A549 (cell line): ENCODE measurements at regions not wholly inside any gene's neighbourhood (a gene's known extent, or its start where the extent isn't known, plus 50 kb on each side); places are given as distances from the start of the nearest gene placed in this dataset.

Experiments
- ATAC-seq, 2 experiments: fragments of 200-7000 bp in 1 of 2; fragments of >200 bp in 1 of 2; cut with Nextera tagmentation in 1 of 2; cut with Tn5 transposase in 1 of 2; 3 replicates each; pipeline versions ENCODE4 v1.8.0 to v1.9.1; 2018 to 2020; ENCODE audit warnings: mild to moderate bottlenecking in 1 of 2, moderate library complexity in 1 of 2
- CTCF ChIA-PET: fragments of 300-600 bp; sonication (Branson Sonifier 250); formaldehyde crosslinking; extraction: SDS; loops from one replicate; lab custom pipeline; 2021; ENCODE audit warnings: antibody characterized with exemption, inconsistent platforms; lab: Yijun Ruan, JAX
- POLR2A ChIA-PET: fragments of 350-600 bp; formaldehyde crosslinking; extraction: SDS; loops from one replicate; lab custom pipeline; 2021; ENCODE audit warnings: antibody characterized with exemption, inconsistent platforms; lab: Yijun Ruan, JAX
- DNase-seq, 2 experiments: peaks; one replicate each; pipeline versions ENCODE4 v3.0.0 to v3.0.0-alpha.2; 2011 to 2016; ENCODE audit warnings: low read depth in 1 of 2, low spot score in 1 of 2
- FAIRE-seq: peaks from 2 replicates; lab custom pipeline; 2011; peaks lifted over from hg19 to GRCh38; lab: Jason Lieb, UNC
- H3K27ac ChIP-seq, 2 experiments: fragments of >200 bp; sonication (Bioruptor Twin); formaldehyde crosslinking; 3 replicates each; pipeline ENCODE4 v1.5.1; 2016 to 2017
- H3K4me1 ChIP-seq: fragments of >200 bp; sonication (Bioruptor Twin); formaldehyde crosslinking; 3 replicates; pipeline ENCODE4 v1.6.1; 2016
- H3K4me2 ChIP-seq: fragments of >200 bp; sonication (Bioruptor Twin); formaldehyde crosslinking; 3 replicates; pipeline ENCODE4 v1.6.1; 2016
- H3K4me3 ChIP-seq: fragments of >200 bp; sonication (Bioruptor Twin); formaldehyde crosslinking; 3 replicates; pipeline ENCODE4 v1.5.1; 2016
- H3K9me3 ChIP-seq: fragments of >200 bp; sonication (Bioruptor Twin); formaldehyde crosslinking; 3 replicates; pipeline ENCODE4 v1.6.1; 2016
- BHLHE40 ChIP-seq: IDR thresholded peaks from 2 replicates; pipeline ENCODE4 v1.6.1; 2012; ENCODE audit warnings: low read depth, low read length, inconsistent platforms
- CBX2 ChIP-seq: fragments of 200-600 bp; sonication (generic); IDR thresholded peaks from 2 replicates; pipeline ENCODE4 v1.6.1; 2016; ENCODE audit warnings: low read depth, mild to moderate bottlenecking, borderline replicate concordance
- EHMT2 ChIP-seq: fragments of 200-600 bp; sonication (generic); IDR thresholded peaks from 2 replicates; pipeline ENCODE4 v1.6.1; 2016; ENCODE audit warnings: antibody characterized with exemption, low read depth, mild to moderate bottlenecking, moderate library complexity
- EP300 ChIP-seq, 2 experiments: fragments of >200 bp; sonication (Bioruptor Twin); formaldehyde crosslinking; IDR thresholded peaks; 2 replicates in 1 of 2; 3 replicates in 1 of 2; pipeline ENCODE4 v1.6.1; 2016 to 2017
- ESRRA ChIP-seq: fragments of 150-350 bp; IDR thresholded peaks from 2 replicates; pipeline ENCODE4 v1.6.1; 2014; ENCODE audit warnings: mild to moderate bottlenecking, low read length, borderline replicate concordance
- FOSL2 ChIP-seq, 2 experiments: fragments of 450-650 bp in 1 of 2; fragments of >200 bp in 1 of 2; sonication (Bioruptor Twin) in 1 of 2; formaldehyde crosslinking; IDR thresholded peaks; 2 replicates each; pipeline versions ENCODE4 v1.5.0 to v1.6.1; 2016 to 2020; ENCODE audit warnings: mild to moderate bottlenecking in 1 of 2, moderate library complexity in 1 of 2
- GATA3 ChIP-seq: IDR thresholded peaks from 2 replicates; pipeline ENCODE4 v1.6.1; 2012; ENCODE audit warnings: borderline replicate concordance
- HOXB13 ChIP-seq: fragments of 250-450 bp; sonication (Bioruptor Pico); IDR thresholded peaks from 2 replicates; pipeline ENCODE4 v1.5.0; 2020; ENCODE audit warnings: low read depth, mild to moderate bottlenecking, moderate library complexity
- MAFK ChIP-seq: fragments of 450-650 bp; IDR thresholded peaks from 2 replicates; pipeline ENCODE4 v1.6.1; 2014; ENCODE audit not compliant: partially characterized antibody
- MAZ ChIP-seq: fragments of 150-350 bp; IDR thresholded peaks from 2 replicates; pipeline ENCODE4 v1.6.1; 2014; ENCODE audit warnings: antibody characterized with exemption, low read depth, low read length, borderline replicate concordance
- MYC ChIP-seq: IDR thresholded peaks from 2 replicates; pipeline ENCODE4 v1.6.1; 2012; ENCODE audit warnings: mild to moderate bottlenecking, inconsistent platforms, low read length, improper control_type of control experiment, borderline replicate concordance
- POLR2AphosphoS2 ChIP-seq: conservative IDR thresholded peaks from 2 replicates; pipeline ENCODE4 v1.6.1; 2012; ENCODE audit warnings: low read length, improper control_type of control experiment, inconsistent platforms
- SMC3 ChIP-seq: fragments of >200 bp; sonication (Bioruptor Twin); formaldehyde crosslinking; IDR thresholded peaks from 3 replicates; pipeline ENCODE4 v1.6.1; 2018; ENCODE audit warnings: inconsistent platforms
- SREBF2 ChIP-seq: fragments of 450-650 bp; IDR thresholded peaks from 2 replicates; pipeline ENCODE4 v1.6.1; 2014; ENCODE audit warnings: mild to moderate bottlenecking, moderate library complexity
- ZC3H11A ChIP-seq: fragments of 450-650 bp; IDR thresholded peaks from 2 replicates; pipeline ENCODE4 v1.6.1; 2014; ENCODE audit warnings: antibody characterized with exemption, mild to moderate bottlenecking
- ZNF302 ChIP-seq: fragments of 250-450 bp; sonication (Bioruptor Pico); IDR thresholded peaks from 2 replicates; pipeline ENCODE4 v1.9.0; 2021; ENCODE audit warnings: inconsistent platforms, mild to moderate bottlenecking, moderate library complexity
- WGBS: methylation state at CpG from one replicate; pipeline ENCODE4 v1.1.6; 2017; ENCODE audit errors: missing lambda C conversion rate; 5-methylcytosine and 5-hydroxymethylcytosine counted together
- TF ChIP-seq, protein P1 (sequence below): fragments of >200 bp; sonication (Bioruptor Twin); formaldehyde crosslinking; IDR thresholded peaks from 3 replicates; pipeline ENCODE4 v1.6.1; 2016
- TF ChIP-seq, protein P2 (sequence below): fragments of 250-450 bp; sonication (Bioruptor Pico); IDR thresholded peaks from 2 replicates; pipeline ENCODE4 v1.5.0; 2020; ENCODE audit warnings: low read depth, mild to moderate bottlenecking, moderate library complexity
- TF ChIP-seq, protein P3 (sequence below): IDR thresholded peaks from 2 replicates; pipeline ENCODE4 v1.6.1; 2012

DNA sequence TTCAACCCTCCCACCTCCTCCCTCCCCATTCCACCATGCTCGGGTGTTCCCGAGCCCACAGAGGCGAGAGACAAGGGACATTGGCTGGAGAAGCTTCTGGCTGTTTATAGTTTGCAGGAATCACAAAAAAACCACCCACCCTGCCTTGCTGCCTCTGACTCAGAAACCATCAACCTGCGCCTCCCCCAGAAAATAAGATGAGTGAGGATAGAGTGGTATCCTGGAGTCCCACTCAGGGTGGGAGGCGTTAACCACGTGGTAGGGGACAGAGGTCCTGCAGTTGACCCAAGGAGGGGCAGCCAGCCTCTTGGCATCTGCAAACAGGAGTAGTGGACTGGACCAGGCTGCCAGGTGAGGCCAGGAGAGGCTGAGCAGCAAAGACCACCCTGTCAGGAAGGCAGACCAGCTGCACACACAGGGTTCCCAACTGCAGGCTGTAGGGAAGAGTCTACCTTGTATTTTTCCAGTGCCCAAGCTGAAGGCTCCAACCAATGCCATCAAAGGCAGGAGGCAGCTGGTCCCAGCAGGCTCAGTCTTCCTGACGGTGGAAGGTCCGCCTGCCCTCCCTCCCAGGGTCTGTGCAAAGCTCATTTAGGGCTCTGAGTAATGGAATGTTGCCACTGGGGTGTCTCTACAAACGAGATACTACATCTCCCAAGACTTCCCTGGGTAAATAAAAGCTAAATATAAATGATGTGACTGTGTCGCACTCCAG, 201.5 kb upstream of the TNRC6C start:
- FAIRE-seq (no peak), ATAC-seq (no peak), DNase-seq (no peak)
- Histone ChIP-seq H3K4me1 (no peaks in the 10 kb centered on the region), H3K27ac (no peak overlapping the region), H3K9me3 (peaks cover 21% of the 10 kb centered on the region), H3K4me2 (no peak overlapping the region), H3K4me3 (no peak overlapping the region)
- ChIA-PET CTCF (interaction anchor here (1.0 to 1.5 kb wide), 4 partner anchors 11 to 256 kb away, joined by 3 to 4 read pairs (median 3); no protein-coding TSS in a partner anchor), POLR2A (interaction anchor here (1.1 kb wide), 1 partner anchor 201 kb away, joined by 3 read pairs; the partner anchor contains the start of gene TNRC6C)
- TF ChIP-seq ZC3H11A (no peak), ZNF302 (no peak), EP300 (IDR thresholded peaks at IDR 0.05) (no peak), CBX2 (no peak), FOSL2 (IDR thresholded peaks at IDR 0.05) (no peak), FOSL2 (CRISPR knock-in tag; IDR thresholded peaks at IDR 0.05) (no peak), GATA3 (no peak), SREBF2 (no peak), MAZ (no peak), BHLHE40 (no peak), ESRRA (no peak), SMC3 (no peak), HOXB13 (CRISPR knock-in tag) (no peak), MAFK (no peak)
- TF ChIP-seq, protein P1, sequence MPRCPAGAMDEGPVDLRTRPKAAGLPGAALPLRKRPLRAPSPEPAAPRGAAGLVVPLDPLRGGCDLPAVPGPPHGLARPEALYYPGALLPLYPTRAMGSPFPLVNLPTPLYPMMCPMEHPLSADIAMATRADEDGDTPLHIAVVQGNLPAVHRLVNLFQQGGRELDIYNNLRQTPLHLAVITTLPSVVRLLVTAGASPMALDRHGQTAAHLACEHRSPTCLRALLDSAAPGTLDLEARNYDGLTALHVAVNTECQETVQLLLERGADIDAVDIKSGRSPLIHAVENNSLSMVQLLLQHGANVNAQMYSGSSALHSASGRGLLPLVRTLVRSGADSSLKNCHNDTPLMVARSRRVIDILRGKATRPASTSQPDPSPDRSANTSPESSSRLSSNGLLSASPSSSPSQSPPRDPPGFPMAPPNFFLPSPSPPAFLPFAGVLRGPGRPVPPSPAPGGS = no peak
- TF ChIP-seq, protein P2, sequence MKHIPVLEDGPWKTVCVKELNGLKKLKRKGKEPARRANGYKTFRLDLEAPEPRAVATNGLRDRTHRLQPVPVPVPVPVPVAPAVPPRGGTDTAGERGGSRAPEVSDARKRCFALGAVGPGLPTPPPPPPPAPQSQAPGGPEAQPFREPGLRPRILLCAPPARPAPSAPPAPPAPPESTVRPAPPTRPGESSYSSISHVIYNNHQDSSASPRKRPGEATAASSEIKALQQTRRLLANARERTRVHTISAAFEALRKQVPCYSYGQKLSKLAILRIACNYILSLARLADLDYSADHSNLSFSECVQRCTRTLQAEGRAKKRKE = no peak
- TF ChIP-seq, protein P3, sequence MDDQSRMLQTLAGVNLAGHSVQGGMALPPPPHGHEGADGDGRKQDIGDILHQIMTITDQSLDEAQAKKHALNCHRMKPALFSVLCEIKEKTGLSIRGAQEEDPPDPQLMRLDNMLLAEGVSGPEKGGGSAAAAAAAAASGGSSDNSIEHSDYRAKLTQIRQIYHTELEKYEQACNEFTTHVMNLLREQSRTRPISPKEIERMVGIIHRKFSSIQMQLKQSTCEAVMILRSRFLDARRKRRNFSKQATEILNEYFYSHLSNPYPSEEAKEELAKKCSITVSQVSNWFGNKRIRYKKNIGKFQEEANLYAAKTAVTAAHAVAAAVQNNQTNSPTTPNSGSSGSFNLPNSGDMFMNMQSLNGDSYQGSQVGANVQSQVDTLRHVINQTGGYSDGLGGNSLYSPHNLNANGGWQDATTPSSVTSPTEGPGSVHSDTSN = no peak
- 28% methylated on average over 10 of the region's 10 CpGs for WGBS

DNA sequence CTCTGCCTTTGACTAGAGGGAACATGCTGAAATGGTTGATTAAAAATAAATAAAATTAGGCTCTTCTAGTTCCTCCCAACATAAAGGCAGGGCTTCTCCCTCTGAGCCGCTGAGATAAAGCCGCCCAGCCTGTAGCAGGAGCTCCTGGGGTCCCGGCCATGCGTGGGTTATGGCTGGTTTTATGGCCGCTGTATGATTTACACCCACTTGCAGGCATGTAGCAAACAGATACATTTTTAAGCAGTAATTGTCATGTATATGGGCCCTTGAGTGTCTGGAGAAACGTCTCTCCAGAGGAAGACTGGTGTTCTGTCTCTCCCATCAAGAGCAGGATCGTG, 201.0 kb upstream of the TNRC6C start:
- ATAC-seq (no peak), DNase-seq (no peak), FAIRE-seq (peak; percentile 7)
- Histone ChIP-seq H3K9me3 (peaks cover 21% of the 10 kb centered on the region), H3K4me1 (no peaks in the 10 kb centered on the region), H3K27ac (no peak overlapping the region), H3K4me2 (no peak overlapping the region), H3K4me3 (no peak overlapping the region)
- CTCF ChIA-PET = interaction anchor here (1.2 to 1.3 kb wide), 2 partner anchors 11 to 16 kb away, joined by 3 to 4 read pairs; no protein-coding TSS in a partner anchor
- POLR2A ChIA-PET = interaction anchor here (1.1 kb wide), 1 partner anchor 201 kb away, joined by 3 read pairs; the partner anchor contains the start of gene TNRC6C
- WGBS = 49% methylated on average over 7 of the region's 7 CpGs
- no peak for TF ChIP-seq MYC
- no peak for TF ChIP-seq POLR2AphosphoS2
- no peak for TF ChIP-seq EHMT2
- TF ChIP-seq, protein P3 = no peak
